Activated CD4-positive, alpha-beta T cell treated with anti-CD3 and anti-CD28 coated beads, Interleukin-2, amount 10 ng/mL, durations not matched to agents 7 days and 5 days (primary cell): ENCODE measurements at regions not wholly inside any gene's neighbourhood (a gene's known extent, or its start where the extent isn't known, plus 50 kb on each side); places are given as distances from the start of the nearest gene placed in this dataset.
"Not testable (repeated sequence)": the region's sequence is repeated elsewhere in the genome, so short reads cannot be mapped to it uniquely, and the experiment has no call there.

Experiments
- CTCF ChIA-PET: fragments of 350-600 bp; sonication (Branson Sonifier 250); formaldehyde crosslinking; loops from one replicate; lab custom pipeline; 2021; ENCODE audit warnings: antibody characterized with exemption; lab: Charles Lee
- POLR2A ChIA-PET: fragments of 350-600 bp; sonication (Branson Sonifier 250); formaldehyde crosslinking; loops from one replicate; lab custom pipeline; 2021; ENCODE audit warnings: antibody characterized with exemption; lab: Charles Lee
- DNase-seq: peaks from one replicate; pipeline ENCODE4 v3.0.0-alpha.2; 2020
- H3K27ac Mint-ChIP-seq: one replicate; pipeline ENCODE4 v1.8.0; 2021; ENCODE audit warnings: mild to moderate bottlenecking, moderate library complexity, mixed read lengths
- H3K27me3 Mint-ChIP-seq: one replicate; pipeline ENCODE4 v1.8.0; 2021; ENCODE audit warnings: mixed read lengths
- H3K36me3 Mint-ChIP-seq: one replicate; pipeline ENCODE4 v1.8.0; 2021; ENCODE audit warnings: low read depth, mixed read lengths
- H3K4me1 Mint-ChIP-seq: one replicate; pipeline ENCODE4 v1.8.0; 2021; ENCODE audit warnings: mixed read lengths
- H3K4me3 Mint-ChIP-seq: one replicate; pipeline ENCODE4 v1.8.0; 2021; ENCODE audit warnings: mild to moderate bottlenecking, moderate library complexity, mixed read lengths
- H3K9me3 Mint-ChIP-seq: one replicate; pipeline ENCODE4 v1.8.0; 2021; ENCODE audit warnings: mixed read lengths

DNA sequence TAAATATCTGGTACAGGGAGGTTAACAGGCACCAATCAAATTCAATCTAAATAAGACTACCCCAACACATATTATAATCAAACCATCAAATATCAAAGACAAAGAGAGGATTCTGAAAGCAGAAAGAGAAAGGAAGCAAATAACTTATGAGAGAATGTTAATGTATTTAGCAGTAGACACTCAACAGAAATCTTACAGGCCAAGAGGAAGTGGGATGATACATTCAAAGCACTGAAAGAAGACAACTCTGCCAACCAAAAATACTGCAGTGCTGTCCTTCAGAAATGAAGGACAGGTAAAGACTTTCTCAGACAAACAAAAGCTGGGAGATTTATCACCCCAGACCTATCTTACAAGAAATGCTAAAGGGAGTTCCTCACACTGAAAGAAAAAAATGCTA lies 95.9 kb upstream of the PTHLH start:
- ChIA-PET CTCF (no interaction called here), POLR2A (no interaction called here)
- no peak for DNase-seq
- H3K9me3 Mint-ChIP-seq, result peaks cover 7% of the 10 kb centered on the region
- H3K27me3 Mint-ChIP-seq, result no peaks in the 10 kb centered on the region
- H3K4me1 Mint-ChIP-seq, result no peaks in the 10 kb centered on the region
- no peak overlapping the region for H3K4me3 Mint-ChIP-seq
- H3K36me3 Mint-ChIP-seq, result no peaks in the 10 kb centered on the region
- H3K27ac Mint-ChIP-seq, result no peak overlapping the region

DNA sequence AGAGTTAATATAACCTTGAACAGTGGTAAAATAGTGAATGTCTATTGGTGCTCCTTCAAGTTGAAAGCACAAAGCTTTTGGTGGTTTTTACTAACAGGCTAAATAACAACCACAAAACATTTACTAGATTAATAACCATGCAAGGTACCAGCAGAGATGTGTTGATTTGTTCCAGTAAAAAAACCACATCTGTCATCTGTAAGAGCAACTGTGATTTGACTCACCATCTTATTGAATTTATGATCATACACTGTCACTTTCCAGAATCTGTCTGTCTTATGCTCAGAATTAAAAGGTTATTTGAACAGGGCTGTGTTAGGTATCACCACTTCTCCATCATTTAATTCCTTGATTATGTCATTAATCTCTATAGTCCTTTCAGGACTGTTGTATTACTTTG lies 107.0 kb upstream of the PTHLH start:
- POLR2A ChIA-PET, result no interaction called here
- CTCF ChIA-PET, result no interaction called here
- DNase-seq, result no peak
- H3K27me3 Mint-ChIP-seq, result peaks cover 3% of the 10 kb centered on the region
- no peak overlapping the region for H3K27ac Mint-ChIP-seq
- no peaks in the 10 kb centered on the region for H3K9me3 Mint-ChIP-seq
- no peaks in the 10 kb centered on the region for H3K36me3 Mint-ChIP-seq
- H3K4me3 Mint-ChIP-seq, result no peak overlapping the region
- H3K4me1 Mint-ChIP-seq, result no peaks in the 10 kb centered on the region

DNA sequence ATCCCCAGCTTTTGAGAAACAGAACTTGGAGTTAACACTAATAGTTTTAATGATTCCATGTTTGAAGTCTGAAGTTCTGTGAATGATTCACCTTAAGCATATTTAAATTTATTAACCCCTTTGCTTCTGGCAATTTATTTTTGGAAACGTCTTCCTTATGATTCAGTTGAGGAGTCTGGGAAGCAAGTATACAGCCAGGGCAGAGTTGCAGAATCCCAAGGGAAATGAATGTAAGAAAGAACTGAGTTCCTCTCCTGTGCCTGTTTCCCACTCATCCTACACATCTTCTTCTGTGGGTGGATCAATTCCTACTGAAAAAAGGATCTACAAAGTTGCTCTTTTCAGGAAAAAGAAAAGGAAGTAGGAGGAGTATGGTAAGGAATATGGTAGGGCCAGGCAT lies 108.2 kb upstream of the CCDC91 start:
- Mint-ChIP-seq H3K27ac (no peak overlapping the region), H3K27me3 (peaks cover 11% of the 10 kb centered on the region), H3K36me3 (no peaks in the 10 kb centered on the region), H3K9me3 (no peaks in the 10 kb centered on the region), H3K4me3 (no peak overlapping the region), H3K4me1 (peaks cover 5% of the 10 kb centered on the region)
- no peak for DNase-seq
- ChIA-PET POLR2A (no interaction called here), CTCF (no interaction called here)

GRCh38 chr12:28083840-28084678 lies 106.2 kb upstream of the CCDC91 start:
- ChIA-PET CTCF (no interaction called here), POLR2A (no interaction called here)
- no peak for DNase-seq
- Mint-ChIP-seq H3K36me3 (no peaks in the 10 kb centered on the region), H3K4me3 (no peak overlapping the region), H3K27ac (no peak overlapping the region), H3K9me3 (no peaks in the 10 kb centered on the region), H3K27me3 (peaks cover 12% of the 10 kb centered on the region), H3K4me1 (peaks cover 5% of the 10 kb centered on the region)

DNA sequence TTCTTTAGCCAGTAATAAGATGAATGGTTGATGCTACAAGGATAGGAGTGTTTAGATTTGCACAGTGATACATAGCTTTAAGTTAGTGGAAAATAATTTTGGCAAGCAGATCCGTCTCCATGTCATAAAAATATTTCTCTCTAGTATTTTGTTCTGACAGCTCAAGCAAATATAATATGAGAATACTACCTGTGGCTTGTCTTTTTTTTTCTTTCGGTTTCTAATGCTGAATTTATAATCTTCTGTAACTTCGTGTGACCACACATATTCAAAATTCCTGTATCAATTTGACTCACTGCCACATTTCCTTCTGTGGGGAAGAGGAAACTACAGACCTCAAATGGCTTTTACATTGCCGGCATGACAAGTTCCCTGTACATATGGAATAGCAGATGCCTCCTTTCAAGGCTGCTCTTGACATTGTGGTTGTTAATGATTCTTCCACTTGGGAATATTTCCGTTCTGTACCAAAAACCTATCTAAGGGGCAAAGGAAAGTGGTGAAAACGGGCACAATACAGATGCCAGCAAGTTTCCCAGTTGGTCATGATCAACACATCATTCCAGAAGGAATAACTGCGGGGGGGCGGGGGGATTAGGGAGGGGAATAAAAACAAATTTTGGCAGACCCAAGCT lies 103.6 kb upstream of the CCDC91 start:
- Mint-ChIP-seq H3K27ac (no peak overlapping the region), H3K9me3 (no peaks in the 10 kb centered on the region), H3K27me3 (peaks cover 13% of the 10 kb centered on the region), H3K4me1 (peaks cover 5% of the 10 kb centered on the region), H3K36me3 (no peaks in the 10 kb centered on the region), H3K4me3 (no peak overlapping the region)
- ChIA-PET POLR2A (no interaction called here), CTCF (no interaction called here)
- DNase-seq, result no peak

- POLR2A ChIA-PET, result no interaction called here
- no peak for DNase-seq
- Mint-ChIP-seq H3K4me3 (no peak overlapping the region), H3K27me3 (peaks cover 11% of the 10 kb centered on the region), H3K36me3 (no peaks in the 10 kb centered on the region), H3K9me3 (no peaks in the 10 kb centered on the region), H3K4me1 (peaks cover 5% of the 10 kb centered on the region), H3K27ac (no peak overlapping the region)
- CTCF ChIA-PET, result no interaction called here
These were observed 101.5 kb upstream of the CCDC91 start for GRCh38 chr12:28088566-28089272.

- Mint-ChIP-seq H3K4me3 (no peak overlapping the region), H3K9me3 (no peaks in the 10 kb centered on the region), H3K27me3 (peaks cover 11% of the 10 kb centered on the region), H3K27ac (no peak overlapping the region), H3K4me1 (peaks cover 5% of the 10 kb centered on the region), H3K36me3 (no peaks in the 10 kb centered on the region)
- POLR2A ChIA-PET, result no interaction called here
- no peak for DNase-seq
- CTCF ChIA-PET, result no interaction called here
These were observed 100.9 kb upstream of the CCDC91 start for GRCh38 chr12:28089338-28089737.

DNA sequence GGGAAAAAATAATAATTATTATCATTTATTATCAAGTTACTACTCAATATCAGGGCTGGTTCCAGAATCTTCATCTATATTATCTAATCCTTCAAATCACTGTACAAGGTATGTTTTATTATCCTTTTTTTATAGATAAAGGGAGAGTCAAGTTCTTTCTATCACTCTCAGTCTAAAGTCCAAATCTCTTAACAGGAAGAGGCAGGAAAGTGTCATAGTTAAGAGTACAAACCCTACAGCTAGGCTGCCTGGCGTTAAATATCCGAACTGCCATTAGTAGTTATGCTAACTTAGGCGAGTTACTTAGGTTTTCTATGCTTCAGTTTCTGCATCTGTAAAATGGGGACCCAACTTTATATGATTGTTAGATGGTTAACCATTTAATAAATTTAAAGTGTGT lies 99.4 kb upstream of the CCDC91 start:
- Mint-ChIP-seq H3K4me3 (no peak overlapping the region), H3K4me1 (peaks cover 5% of the 10 kb centered on the region), H3K27ac (no peak overlapping the region), H3K36me3 (no peaks in the 10 kb centered on the region), H3K9me3 (no peaks in the 10 kb centered on the region), H3K27me3 (peaks cover 12% of the 10 kb centered on the region)
- no peak for DNase-seq
- POLR2A ChIA-PET, result no interaction called here
- CTCF ChIA-PET, result no interaction called here

- CTCF ChIA-PET, result no interaction called here
- H3K4me1 Mint-ChIP-seq, result no peaks in the 10 kb centered on the region
- DNase-seq, result no peak
- no peaks in the 10 kb centered on the region for H3K9me3 Mint-ChIP-seq
- POLR2A ChIA-PET, result no interaction called here
- no peak overlapping the region for H3K27ac Mint-ChIP-seq
- H3K36me3 Mint-ChIP-seq, result no peaks in the 10 kb centered on the region
- peaks cover 5% of the 10 kb centered on the region for H3K27me3 Mint-ChIP-seq
- no peak overlapping the region for H3K4me3 Mint-ChIP-seq
These were observed 97.9 kb upstream of the CCDC91 start for GRCh38 chr12:28092396-28092795.

- DNase-seq, result no peak
- Mint-ChIP-seq H3K27ac (no peak overlapping the region), H3K27me3 (peaks cover 3% of the 10 kb centered on the region), H3K4me1 (no peaks in the 10 kb centered on the region), H3K4me3 (no peak overlapping the region), H3K9me3 (no peaks in the 10 kb centered on the region), H3K36me3 (no peaks in the 10 kb centered on the region)
- ChIA-PET POLR2A (no interaction called here), CTCF (no interaction called here)
These were observed 93.6 kb upstream of the CCDC91 start for GRCh38 chr12:28096649-28097048.

- POLR2A ChIA-PET, result no interaction called here
- H3K36me3 Mint-ChIP-seq, result no peaks in the 10 kb centered on the region
- H3K27ac Mint-ChIP-seq, result no peak overlapping the region
- H3K9me3 Mint-ChIP-seq, result no peaks in the 10 kb centered on the region
- H3K27me3 Mint-ChIP-seq, result peaks cover 3% of the 10 kb centered on the region
- H3K4me1 Mint-ChIP-seq, result no peaks in the 10 kb centered on the region
- CTCF ChIA-PET, result no interaction called here
- H3K4me3 Mint-ChIP-seq, result no peak overlapping the region
- no peak for DNase-seq
These were observed 93.0 kb upstream of the CCDC91 start for GRCh38 chr12:28097221-28097620.

- POLR2A ChIA-PET, H3K4me1 Mint-ChIP-seq, DNase-seq, H3K27ac Mint-ChIP-seq, H3K27me3 Mint-ChIP-seq, H3K9me3 Mint-ChIP-seq, H3K36me3 Mint-ChIP-seq, H3K4me3 Mint-ChIP-seq, CTCF ChIA-PET: not testable (repeated sequence)
These were observed 91.0 kb upstream of the CCDC91 start for GRCh38 chr12:28099245-28099644.

DNA sequence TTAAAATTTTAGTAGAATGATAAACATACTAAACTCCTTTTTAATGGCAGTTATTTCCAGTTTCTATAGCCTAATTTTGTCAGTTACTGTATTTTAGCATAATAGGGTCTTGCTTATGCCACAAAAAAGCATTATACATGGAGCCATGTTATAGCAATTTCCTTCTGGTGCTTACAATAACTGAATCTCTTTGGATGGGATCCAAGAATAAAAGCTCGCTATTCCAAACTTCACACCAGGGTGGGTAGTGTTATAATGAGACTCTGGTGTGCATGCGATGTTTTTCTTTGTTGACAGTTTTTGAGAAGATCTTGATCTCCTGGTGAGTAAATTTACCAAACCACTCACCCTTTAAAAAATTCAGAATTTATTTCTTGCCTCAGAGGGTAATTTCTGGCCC lies 90.4 kb upstream of the CCDC91 start:
- Mint-ChIP-seq H3K4me3 (no peak overlapping the region), H3K9me3 (no peaks in the 10 kb centered on the region), H3K27ac (no peak overlapping the region), H3K27me3 (peaks cover 3% of the 10 kb centered on the region), H3K4me1 (no peaks in the 10 kb centered on the region), H3K36me3 (no peaks in the 10 kb centered on the region)
- DNase-seq, result no peak
- ChIA-PET CTCF (no interaction called here), POLR2A (no interaction called here)
